Activated CD8-positive, alpha-beta memory T cell treated with anti-CD3 and anti-CD28 coated beads, Interleukin-2, amount 50 U/mL, for 1 hour (primary cell): ENCODE measurements at regions not wholly inside any gene's neighbourhood (a gene's known extent, or its start where the extent isn't known, plus 50 kb on each side); places are given as distances from the start of the nearest gene placed in this dataset.
A peak's percentile ranks its signal among the peaks of the same experiment; 100 is the strongest.

Experiments
- DNase-seq: peaks from one replicate; pipeline ENCODE4 v3.0.0-alpha.2; 2020; ENCODE audit errors: extremely low read depth

DNA sequence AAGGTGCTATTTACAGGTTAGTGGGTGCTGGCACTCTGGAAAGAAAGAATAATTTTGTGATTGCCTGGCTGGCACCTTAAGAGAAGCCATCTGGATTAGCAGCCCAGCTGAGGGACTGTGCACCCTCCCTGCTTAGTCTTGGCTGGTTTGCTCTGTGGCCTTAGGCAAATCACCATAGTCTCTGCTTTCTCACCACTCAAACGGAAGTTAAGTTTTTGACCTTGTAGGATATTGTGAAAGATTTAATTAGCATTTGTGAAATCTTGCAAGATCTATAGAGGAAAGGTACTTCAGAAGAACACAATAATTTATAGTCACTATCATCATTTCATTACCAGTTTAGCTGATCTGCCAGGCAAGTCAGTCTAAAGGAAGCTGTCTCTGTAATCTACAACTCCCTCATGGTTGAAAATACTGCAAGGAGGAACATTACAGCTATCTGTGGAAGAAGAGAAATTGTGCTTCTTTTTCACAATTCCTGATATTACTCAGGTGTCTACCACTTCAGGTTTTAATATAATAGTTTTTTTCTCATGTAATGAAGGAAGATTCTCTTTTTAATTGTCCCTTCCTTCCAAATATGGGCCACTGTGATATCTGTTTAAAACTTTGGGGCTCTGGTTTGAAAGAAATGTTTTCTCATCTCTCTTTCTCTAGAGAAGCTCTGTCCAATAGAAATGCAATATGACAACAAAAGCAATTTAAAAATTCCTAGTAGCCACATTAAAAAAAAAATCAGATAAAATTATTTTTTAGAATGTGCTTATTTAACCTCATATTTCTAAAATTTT, 219.6 kb downstream of the PTEN start:
- DNase-seq = no peak

DNA sequence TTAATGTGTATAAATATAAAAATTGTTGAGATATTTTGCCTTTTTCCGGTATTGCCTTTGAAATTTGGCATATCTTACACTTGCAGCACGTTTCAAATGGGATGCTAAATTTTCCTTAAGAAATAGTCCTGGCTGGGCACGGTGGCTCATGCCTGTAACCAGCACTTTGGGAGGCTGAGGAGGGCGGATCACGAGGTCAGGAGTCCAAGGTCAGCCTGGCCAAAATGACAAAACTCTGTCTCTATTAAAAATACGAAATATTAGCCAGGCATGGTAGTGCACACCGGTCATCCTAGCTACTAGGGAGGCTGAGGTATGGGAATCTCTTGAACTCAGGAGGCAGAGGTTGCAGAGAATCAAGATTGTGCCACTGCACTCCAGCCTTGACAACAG, 220.2 kb downstream of the PTEN start:
- DNase-seq = no peak

DNA sequence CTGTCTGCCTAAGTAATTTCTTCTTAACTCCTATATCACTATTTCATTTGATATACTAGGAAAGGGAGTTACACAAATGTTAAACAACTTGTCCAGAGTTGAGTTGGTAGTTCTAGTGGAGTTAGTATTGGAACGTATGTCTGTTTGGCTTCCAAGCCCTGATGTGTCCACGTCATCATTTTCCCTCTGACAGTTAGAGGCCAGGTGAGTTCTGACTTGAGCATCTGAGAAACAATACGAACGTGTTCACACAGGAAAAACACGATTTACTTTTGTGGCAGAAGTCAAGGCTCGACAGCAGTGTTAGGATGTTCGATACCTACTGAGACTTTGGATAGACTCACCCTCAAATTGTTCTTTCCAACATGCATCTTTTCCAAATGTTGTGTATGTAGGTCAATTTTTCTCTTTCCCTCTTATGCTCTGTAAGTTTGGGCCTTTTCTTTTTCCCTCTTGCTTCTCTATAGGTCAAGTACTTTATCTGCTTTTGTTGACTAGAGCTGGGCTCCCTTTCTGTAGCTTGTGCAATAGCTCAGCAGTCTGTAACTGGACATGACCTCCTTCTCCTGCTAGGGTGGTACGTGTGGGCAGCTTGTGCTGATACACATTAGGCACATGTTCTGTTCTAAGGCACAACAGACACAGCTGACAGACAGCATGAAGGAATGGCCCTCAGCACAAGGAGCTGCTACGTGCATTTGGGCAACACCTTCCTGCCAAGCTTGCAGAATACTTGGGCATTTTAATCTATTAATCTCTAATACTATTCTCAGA, 222.9 kb downstream of the PTEN start:
- DNase-seq = no peak

DNA sequence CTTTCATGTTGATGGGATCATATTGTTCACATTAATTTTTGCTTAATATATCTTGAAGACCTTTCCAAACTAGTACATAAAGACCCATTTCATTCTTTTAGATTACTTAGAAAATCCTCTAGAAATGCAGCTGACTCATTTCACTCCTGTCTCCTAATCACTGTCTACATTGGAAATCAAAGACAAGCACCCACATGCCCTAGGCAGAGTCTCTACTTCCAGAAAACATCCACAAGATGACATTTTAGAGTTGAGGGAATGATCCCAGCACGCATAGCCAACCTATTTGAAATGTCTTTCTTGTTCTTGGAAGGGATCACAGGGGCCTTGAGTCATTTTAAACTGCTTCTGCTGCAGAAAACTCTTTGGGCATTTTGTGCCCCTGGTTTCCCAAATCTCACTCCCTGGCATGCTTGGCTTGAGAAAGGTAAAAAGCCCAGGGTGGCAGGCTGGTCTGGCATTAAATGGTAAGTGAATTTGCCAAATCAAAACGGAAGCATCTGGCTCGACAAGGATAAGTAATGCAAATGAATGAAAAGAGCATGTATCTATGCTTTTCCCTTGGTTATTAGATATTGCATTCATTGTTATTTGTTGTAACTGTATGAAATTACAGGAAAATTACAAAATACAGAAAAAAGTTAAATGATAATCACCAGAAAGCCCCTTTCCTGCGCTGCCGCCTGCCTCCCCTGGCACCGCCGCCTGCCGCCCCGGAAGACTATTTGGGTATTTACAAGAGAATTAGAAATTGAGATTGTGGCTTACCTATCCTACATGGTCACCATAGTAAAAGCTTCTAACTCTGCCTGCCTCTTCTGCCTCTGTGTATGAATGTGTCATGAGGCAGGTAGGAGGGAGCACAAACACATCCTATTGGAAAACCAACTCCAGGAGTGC, 225.3 kb downstream of the PTEN start:
- DNase-seq = no peak

DNA sequence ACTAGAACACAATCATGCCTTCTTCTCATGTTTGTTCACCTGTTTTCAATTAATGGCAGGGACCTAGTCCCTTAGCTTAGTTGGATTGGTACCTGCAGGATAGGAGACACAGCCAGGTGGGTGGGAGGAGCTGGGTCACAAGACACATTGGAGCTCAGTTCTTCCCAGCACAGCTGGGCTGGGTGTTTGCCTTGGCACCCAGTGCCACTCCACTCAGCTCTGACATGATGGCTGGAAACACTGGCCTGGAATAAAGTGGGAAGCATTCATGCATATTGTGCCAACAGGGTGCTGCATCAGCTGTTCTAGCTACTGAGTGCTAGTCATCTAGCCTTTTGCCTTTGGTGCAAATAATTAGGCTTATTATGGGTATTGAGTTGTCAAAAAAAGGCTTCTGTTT, 226.1 kb downstream of the PTEN start:
- DNase-seq = no peak

DNA sequence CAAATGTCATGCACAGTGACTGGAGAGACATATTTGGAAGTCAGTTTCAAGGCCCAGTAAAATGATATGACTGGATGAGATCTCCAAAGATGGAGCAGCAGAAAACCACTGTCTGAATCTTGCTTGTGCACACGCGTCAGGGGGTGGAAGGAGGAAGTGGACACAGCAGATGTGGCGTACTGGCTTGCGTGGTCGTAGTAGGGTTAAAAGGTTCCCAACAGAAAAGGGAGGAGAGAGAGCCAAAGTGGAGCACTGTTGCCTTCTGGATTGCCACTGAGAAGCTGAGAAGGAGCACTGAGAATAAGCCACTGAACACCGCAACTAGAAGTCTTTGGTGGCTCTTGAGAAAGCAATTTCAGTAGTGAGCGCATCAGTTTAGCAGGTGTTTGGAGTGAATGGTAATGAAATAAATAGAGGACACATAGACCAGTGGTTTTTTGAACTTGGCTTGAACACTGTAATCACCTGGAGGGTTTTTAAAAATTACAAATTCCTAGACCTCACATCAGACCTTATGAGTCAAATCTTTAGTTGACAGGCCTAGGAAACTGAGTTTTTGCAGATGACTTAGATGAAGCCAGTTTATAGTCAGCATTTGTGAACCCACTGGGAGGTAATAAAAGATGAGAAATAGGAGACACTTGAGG, 227.3 kb downstream of the PTEN start:
- no peak for DNase-seq

DNA sequence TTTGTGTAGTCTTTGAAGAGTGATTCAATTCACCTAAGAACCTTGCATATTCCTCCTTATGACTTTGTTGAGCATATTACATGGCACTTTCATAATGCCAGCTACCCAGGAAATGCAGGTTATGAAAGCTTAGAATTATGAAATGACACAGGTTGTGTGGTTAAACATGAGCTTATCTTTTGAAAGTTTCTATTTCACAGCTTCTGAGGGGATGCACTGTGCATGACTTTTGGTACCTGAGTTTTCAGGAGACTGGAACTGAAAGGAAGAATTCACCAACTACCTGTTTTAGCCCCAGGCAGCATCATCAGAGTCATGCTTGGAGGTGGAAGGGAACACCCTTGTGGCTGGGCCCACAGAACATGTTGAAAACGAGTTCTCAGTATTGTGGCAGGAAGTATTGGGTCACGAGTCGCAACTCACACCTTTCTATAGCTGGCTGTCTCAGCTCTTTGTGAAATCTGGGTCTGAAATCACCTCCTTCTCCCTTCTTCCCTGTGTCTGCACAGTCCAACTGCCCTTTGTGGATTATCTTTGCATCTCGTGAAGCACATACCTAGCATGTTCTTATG, 228.2 kb downstream of the PTEN start:
- peak; percentile 34 for DNase-seq

DNA sequence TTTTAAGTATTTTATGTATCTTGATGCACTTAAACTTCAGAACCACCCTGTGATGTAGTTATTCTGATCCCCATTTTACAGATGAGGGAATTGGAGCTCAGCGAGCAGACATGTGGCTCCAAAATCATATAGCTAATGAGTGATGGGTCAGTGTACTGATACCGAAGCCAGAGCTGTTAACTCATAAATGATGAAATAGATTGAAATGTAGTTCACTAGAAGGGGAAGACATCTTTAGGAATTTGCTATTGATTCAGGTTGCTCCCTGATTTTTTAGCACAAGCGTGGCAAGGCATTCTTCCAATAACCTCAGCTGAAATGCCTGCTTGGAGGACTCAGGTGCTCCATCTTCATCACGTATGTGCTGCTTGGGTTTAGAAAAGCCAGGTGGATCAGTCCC, 228.8 kb downstream of the PTEN start:
- no peak for DNase-seq

DNA sequence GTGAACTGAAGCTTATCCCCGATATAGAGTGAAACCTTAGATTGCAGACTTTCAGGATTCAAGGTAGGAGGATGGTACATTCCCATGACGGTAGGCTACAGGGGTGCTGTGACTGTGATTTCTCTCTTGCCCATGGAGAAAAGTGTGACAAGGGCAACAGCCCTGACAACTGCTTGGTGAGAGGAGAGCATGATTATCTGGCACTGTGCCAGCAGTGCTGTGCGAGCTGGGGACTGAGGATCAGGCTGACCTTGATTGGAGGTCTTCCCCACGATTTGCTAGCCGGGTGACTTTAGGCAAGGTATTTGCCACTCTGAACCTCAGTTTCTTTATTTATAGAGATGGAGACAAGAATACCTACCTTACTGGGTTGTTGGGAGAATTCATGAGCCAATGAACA, 229.5 kb downstream of the PTEN start:
- DNase-seq = no peak

DNA sequence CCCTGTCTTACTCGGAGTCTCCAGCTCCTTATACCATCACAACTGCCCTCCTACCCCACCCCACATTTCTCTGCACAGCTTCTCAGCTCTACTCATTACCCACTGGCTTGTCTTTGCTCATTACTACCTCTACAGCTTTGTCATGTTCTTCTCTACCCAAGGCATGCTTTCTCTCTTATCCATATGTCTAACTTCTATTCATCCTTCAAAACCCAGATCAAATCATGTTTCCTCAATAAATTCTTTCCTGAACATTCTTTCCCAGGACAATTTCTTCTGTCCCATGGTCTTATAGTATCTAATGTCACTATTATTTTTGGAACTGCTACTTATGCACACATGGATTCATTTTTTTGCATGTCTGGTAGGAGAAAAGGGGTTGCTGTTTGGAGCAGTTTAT, 231.4 kb downstream of the PTEN start:
- DNase-seq = no peak

DNA sequence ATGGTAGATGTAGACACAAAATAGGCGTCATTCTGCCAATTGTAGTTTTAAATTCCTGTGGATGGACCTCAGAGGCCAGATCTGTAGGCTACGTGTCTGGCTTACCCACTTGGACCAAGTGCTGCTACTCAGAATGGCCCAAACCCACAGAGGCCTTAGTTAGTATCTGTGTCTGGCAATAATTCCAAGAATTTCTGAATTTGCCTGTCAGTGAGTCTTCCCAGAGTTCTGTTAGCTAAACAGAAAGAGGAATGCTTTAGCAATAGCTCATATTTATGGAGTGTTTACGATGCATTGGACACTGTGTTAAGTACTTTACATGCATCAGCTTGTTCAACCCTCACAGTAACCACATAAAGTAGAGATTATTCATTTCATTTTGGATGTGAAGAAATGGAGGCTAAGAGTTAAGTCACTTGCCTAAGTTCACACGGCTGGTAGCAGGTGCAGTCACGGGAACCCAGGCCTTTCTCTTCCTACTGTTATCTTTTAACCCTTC, 231.8 kb downstream of the PTEN start:
- no peak for DNase-seq

DNA sequence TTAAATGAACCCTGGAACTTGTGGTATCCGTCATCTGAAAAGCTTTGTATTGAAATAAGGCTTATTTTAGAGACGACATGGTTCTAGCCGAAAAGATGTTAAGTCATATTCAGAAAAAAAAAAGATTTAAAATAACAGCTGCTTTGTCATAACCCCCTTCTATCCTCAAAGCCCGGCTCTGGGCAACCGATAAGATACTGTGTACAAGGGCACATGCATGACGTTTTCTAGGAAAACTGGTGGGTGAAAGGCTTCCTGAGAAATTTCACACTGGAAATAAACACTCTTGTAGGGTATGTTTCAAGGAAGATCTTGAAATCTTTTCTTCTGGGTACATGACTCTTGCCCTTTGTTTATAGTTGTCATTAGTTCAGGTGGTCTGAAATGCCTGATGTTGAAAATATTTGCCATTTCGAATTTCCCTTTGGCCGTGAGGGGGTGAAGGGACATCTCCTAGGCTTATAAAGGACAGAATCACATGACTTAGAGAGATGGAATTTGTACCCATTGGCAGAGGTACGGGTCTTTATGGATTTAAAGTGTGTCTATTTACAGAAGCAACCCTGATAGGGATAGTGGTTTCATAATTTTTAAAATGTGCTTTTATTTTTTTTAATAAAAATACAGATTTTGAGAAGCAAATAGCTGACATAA, 232.5 kb downstream of the PTEN start:
- no peak for DNase-seq

DNA sequence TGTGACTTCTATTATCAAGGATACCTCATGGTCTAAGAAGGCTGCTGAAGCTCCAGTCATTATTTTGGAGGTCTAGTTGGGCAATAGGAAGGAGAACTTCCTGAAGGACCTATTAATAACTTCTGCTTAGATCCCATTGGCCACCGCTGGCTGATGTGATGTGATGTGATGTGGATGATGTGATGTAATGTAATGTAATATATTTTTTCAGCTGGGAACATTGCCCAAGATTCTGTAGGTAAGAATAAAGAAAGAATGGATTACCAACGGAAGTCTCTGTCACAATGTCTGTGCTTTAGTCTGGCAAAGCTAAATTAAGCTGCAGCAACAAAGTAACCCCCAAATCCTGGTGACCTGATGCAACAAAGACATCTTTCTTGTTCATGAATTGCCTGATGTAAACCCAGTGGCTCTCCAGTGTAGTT, 233.7 kb downstream of the PTEN start:
- no peak for DNase-seq

DNA sequence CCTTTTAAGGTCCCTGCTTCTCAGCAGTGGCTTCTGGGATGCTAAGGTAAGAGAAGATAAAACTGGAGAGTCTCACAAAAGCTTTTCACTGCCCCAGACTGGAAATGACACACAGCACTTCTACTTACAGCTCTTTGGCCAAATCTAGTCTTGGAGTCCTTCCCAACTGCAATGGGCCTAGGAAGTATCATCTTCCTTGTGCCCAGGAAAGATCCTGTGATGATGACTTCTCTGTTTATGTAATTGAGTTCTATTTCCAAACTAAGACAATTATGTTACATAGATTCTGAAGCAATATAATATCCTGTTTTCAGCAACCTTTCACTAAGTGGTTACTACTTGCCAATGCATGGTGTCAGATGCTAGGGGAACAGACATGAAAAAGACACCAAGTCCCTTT, 234.1 kb downstream of the PTEN start:
- DNase-seq = no peak

DNA sequence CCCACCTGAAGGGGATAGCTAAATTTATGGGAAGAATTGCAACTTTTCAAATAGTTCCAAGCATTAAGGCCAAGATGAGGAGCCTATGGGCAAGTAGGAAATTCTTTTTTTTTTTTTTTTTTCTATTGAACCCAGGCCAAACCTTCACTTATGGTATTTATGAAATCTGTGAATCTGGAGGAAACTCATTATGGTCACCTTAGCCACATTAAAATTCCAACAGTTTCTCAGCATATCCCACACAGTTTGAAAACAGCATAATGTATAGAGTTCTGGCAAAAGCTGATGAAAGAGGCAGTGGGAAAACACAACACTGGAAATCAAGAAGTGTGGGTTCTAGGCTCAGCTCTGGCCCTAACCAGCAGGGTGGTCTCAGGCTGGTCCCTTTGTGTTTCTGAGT, 236.9 kb downstream of the PTEN start:
- no peak for DNase-seq

DNA sequence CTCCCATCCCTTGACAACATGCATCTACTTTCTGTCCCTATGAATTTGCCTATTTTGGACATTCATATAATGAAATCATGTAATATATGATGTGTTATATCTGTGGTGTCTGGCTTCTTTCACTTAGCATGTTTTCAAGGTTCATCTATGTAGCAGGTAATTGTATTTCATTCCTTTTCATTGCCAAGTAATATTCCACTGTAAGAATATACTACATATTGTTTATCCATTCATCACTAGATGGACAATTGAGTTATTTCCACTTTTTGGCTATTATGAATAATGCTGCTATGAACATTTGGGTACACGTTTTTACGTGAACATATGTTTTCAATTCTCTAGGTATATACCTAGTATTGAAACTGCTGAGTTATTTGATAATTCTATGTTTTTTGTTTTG, 238.2 kb downstream of the PTEN start:
- DNase-seq = no peak

DNA sequence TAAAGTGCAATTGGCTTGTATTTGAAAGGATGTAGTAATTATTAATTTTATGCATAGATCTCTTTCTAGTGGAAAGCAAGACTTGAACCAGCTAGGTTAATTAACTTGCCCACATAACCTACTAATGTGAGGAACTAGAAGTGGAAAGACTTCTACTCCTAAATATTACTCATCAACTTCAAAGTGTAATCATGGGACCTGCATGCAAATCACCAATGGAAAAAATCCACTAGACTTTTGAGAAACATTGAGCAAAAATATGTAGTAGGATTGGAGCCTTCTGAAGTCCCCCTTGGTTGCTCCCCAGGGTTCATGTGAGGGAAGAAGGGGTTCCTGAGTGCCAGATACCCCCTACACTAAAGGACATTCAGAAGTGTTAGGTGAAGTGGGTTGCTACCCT, 240.2 kb downstream of the PTEN start:
- no peak for DNase-seq

DNA sequence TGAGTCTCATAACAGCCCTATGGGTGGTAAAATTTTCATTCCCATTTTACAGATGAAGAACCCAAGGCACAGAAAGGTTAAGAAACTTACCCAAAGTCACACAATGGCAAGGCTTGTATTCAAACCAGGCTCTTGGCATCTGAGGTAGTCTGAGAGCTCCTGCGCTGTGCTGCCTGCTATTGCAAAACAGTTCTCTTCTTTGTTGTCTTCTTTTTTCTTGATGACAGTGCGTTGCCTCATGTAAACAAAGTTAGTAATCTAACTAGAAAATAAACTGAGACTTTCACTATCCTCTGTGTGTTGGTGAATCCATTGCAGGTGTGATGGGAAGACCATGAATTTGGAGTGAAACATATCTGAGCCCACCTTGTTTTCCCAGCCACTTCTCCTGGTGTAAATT, 240.8 kb downstream of the PTEN start:
- no peak for DNase-seq

DNA sequence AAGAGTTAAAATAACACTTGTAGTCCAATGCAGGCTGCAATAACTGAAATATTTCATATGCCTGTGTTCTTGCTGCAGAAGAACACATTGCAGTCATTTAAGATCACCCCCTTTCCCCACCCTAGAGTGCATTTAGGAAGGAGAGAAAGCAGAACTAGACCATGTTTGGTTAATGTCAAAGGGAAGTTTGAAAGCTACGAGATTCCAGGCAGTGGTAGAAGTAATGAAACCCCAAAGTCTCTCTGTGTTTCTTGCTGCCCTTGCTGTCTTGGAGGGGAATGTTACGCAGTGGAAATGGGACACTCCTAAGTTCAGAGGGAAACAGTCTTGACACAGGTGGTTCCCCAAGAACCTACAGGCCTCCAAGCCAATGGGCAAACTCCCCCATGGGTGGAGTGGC, 242.9 kb downstream of the PTEN start:
- DNase-seq = no peak

DNA sequence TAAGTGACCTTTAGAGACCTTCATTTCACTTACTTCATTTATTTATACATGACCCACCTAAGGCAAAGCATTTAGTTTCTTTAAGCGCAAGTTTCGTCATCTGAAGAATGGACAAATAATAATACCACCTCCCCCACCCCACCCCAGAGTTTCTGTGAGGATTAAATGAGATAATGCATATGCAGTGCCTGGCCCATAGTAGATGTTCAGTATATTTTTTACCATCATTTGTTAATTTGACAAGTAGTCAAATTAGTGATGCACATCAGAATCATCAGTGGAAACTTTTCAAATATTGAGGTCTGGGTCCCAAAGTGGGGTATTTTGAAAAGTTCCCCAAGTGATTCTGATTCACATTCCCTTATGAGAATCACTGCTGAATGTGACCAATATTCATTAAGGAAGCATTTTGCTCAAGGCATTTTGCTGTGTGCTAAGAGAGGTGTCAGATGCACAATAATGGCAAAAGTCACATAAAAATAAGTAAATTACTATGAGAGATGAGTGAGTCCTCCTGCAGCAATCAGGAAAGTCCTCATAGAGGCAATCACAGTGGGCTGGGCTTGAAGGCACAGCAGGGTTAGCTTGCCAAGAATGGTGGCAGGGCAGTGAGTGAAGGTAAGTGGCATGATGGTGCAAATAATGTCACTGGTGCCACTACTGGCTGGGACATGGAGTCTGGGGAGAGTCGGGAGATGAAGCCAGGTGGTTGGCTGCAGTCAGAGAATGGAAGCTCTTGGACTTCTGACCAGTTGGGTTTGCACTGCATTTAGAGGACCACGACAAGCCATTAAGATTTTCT, 244.1 kb downstream of the PTEN start:
- DNase-seq = no peak
